ENCODE measurements at regions not wholly inside any gene's neighbourhood (a gene's known extent, or its start where the extent isn't known, plus 50 kb on each side); places are given as distances from the start of the nearest gene placed in this dataset.

- no peaks in the 10 kb centered on the region for H3K27me3 ChIP-seq
- no peak for DNase-seq
- H3K9me3 ChIP-seq: no peaks in the 10 kb centered on the region
- WGBS, 5 donors: 67 to 85% (median 70%) methylated on average over 6 to 7 of the region's 7 CpGs
- TF ChIP-seq EP300 (IDR thresholded peaks at IDR 0.05): no peak
- no peak for TF ChIP-seq POLR2AphosphoS5 (IDR thresholded peaks at IDR 0.05)
- no peak for TF ChIP-seq CTCF (IDR thresholded peaks at IDR 0.05)
- TF ChIP-seq POLR2A (IDR thresholded peaks at IDR 0.05): no peak
- H3K4me3 ChIP-seq: no peak overlapping the region
- H3K36me3 ChIP-seq: no peaks in the 10 kb centered on the region
- no peak overlapping the region for H3K27ac ChIP-seq
- intact Hi-C loops (cut with DNase I; ENCODE audit: low total_unique reads): loop anchor here (10.0 kb wide), 1 partner anchor 517 kb away; no protein-coding TSS in a partner anchor
- H3K4me1 ChIP-seq: peaks cover 0 to 8% (median 3%) of the 10 kb centered on the region in 4 donors
These were observed 307.7 kb downstream of the TUSC7 start for GRCh38 chr3:117017135-117017894.

- Histone ChIP-seq H3K27ac (no peak overlapping the region), H3K9me3 (no peaks in the 10 kb centered on the region), H3K36me3 (no peaks in the 10 kb centered on the region), H3K4me3 (no peak overlapping the region), H3K4me1 (peaks cover 0 to 8% (median 3%) of the 10 kb centered on the region in 4 donors), H3K27me3 (no peaks in the 10 kb centered on the region)
- intact Hi-C loops (cut with DNase I; ENCODE audit: low total_unique reads): loop anchor here (10.0 kb wide), 1 partner anchor 516 kb away; no protein-coding TSS in a partner anchor
- WGBS, 5 donors: 51 to 54% (median 53%) methylated on average over 5 of the region's 5 CpGs
- TF ChIP-seq POLR2A (IDR thresholded peaks at IDR 0.05) (no peak), POLR2AphosphoS5 (IDR thresholded peaks at IDR 0.05) (no peak), CTCF (IDR thresholded peaks at IDR 0.05) (no peak), EP300 (IDR thresholded peaks at IDR 0.05) (no peak)
- no peak for DNase-seq
These were observed 309.1 kb downstream of the TUSC7 start for GRCh38 chr3:117018655-117019054.

- 5 to 15% (median 8%) methylated on average over 7 of the region's 7 CpGs for WGBS, 5 donors
- intact Hi-C loops (cut with DNase I; ENCODE audit: low total_unique reads): loop anchor here (10.0 kb wide), 1 partner anchor 516 kb away; no protein-coding TSS in a partner anchor
- DNase-seq: peak; percentile 64 to 90
These were observed 309.6 kb downstream of the TUSC7 start for GRCh38 chr3:117019082-117019713.

More at GRCh38 chr3:117019082-117019713, 309.6 kb downstream of the TUSC7 start:
- no peaks in the 10 kb centered on the region for H3K9me3 ChIP-seq
- H3K4me1 ChIP-seq: peaks cover 0 to 8% (median 3%) of the 10 kb centered on the region in 4 donors
- TF ChIP-seq POLR2A (IDR thresholded peaks at IDR 0.05) (no peak), EP300 (IDR thresholded peaks at IDR 0.05) (no peak), POLR2AphosphoS5 (IDR thresholded peaks at IDR 0.05) (no peak), CTCF (IDR thresholded peaks at IDR 0.05) (peak in 5 of 7 experiments; percentile 61 to 85 (median 71))
- no peak overlapping the region for H3K27ac ChIP-seq
- no peaks in the 10 kb centered on the region for H3K27me3 ChIP-seq
- H3K36me3 ChIP-seq: no peaks in the 10 kb centered on the region
- peak overlapping the region in 2 of 4 donors; percentile 14 to 23 for H3K4me3 ChIP-seq
